Bronchial epithelial cell (primary cell): ENCODE measurements at regions not wholly inside any gene's neighbourhood (a gene's known extent, or its start where the extent isn't known, plus 50 kb on each side); places are given as distances from the start of the nearest gene placed in this dataset.
A peak's percentile ranks its signal among the peaks of the same experiment; 100 is the strongest.

ENCODE experiments used
- DNase-seq: peaks from one replicate; pipeline ENCODE4 v3.0.0-alpha.2; 2010; ENCODE audit warnings: low read depth
- FAIRE-seq: peaks from 2 replicates; lab custom pipeline; 2011; peaks lifted over from hg19 to GRCh38; lab: Jason Lieb, UNC
- H3K27me3 ChIP-seq: 2 replicates; pipeline ENCODE4 v1.5.1; 2011; ENCODE audit warnings: low read length; ENCODE audit not compliant: control insufficient read depth, insufficient read depth
- H3K36me3 ChIP-seq: 2 replicates; pipeline ENCODE4 v1.5.1; 2011; ENCODE audit warnings: low read length; ENCODE audit not compliant: control insufficient read depth, insufficient read depth
- H3K4me3 ChIP-seq: 2 replicates; pipeline ENCODE4 v1.5.1; 2011; ENCODE audit warnings: mild to moderate bottlenecking, low read depth, low read length, control low read depth
- TF ChIP-seq, protein P1 (sequence below): IDR thresholded peaks from 2 replicates; pipeline ENCODE4 v1.5.1; 2011; ENCODE audit warnings: mild to moderate bottlenecking, moderate library complexity, low read length, control low read depth, inconsistent platforms; ENCODE audit not compliant: insufficient read depth, severe bottlenecking

DNA sequence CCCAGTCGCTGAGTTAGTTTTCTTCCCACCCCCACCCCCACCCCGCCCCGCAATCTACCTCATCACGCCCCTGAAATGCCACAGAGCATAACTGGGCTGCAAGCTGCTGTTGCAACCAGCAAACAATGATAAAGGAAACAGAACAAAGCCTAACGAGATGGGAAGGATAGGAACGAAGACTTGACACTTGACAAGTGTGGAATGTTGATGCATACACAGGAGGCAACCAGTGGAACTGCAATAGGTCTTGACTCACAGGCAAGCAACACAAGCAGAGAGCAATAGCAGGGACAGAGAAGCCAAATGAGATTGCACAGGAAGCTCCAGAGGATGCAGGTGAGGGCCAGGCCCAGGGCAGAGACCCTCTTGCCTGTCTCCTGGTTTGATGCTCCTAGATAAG is 225.9 kb downstream of the IGSF11 start:
- no peaks in the 10 kb centered on the region for H3K36me3 ChIP-seq
- no peak overlapping the region for H3K4me3 ChIP-seq
- TF ChIP-seq, protein P1, sequence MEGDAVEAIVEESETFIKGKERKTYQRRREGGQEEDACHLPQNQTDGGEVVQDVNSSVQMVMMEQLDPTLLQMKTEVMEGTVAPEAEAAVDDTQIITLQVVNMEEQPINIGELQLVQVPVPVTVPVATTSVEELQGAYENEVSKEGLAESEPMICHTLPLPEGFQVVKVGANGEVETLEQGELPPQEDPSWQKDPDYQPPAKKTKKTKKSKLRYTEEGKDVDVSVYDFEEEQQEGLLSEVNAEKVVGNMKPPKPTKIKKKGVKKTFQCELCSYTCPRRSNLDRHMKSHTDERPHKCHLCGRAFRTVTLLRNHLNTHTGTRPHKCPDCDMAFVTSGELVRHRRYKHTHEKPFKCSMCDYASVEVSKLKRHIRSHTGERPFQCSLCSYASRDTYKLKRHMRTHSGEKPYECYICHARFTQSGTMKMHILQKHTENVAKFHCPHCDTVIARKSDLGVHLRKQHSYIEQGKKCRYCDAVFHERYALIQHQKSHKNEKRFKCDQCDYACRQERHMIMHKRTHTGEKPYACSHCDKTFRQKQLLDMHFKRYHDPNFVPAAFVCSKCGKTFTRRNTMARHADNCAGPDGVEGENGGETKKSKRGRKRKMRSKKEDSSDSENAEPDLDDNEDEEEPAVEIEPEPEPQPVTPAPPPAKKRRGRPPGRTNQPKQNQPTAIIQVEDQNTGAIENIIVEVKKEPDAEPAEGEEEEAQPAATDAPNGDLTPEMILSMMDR = no peak
- H3K27me3 ChIP-seq = no peaks in the 10 kb centered on the region
- FAIRE-seq (peak; percentile 72), DNase-seq (no peak)

DNA sequence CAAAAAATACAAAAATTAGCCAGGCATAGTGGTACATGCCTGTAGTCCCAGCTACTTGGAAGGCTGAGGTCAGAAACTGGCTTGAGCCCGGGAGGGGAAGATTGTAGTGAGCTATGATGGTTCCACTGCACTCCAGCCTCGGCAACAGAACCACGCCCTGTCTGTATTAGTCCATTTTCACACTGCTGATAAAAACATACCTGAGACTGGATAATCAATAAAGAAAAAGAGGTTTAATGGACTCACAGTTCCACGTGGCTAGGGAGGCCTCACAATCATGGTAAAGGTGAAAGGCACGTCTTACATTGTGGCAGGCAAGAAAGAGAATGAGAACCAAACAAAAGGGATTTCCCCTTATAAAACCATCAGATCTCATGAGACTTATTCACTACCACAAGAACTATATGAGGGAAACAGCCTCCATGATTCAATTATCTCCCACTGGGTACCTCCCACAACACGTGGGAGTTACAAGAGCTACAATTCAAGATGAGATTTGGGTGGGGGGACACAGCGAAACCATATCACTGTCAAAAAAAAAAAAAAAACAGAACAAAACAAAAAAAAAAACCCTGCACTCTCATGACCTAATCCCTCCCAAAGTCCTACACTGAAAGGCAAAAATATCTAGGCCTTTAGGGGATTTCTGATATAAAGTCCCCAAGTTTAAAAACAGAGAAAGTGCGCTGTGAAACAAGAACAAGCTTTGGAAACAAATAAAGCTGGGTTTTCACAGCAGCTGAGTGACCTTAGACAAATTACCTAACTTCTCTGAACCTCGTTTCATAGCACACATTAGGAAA is 224.7 kb downstream of the IGSF11 start:
- TF ChIP-seq, protein P1 = no peak
- DNase-seq (no peak), FAIRE-seq (no peak)
- H3K27me3 ChIP-seq = no peaks in the 10 kb centered on the region
- no peaks in the 10 kb centered on the region for H3K36me3 ChIP-seq
- H3K4me3 ChIP-seq = no peak overlapping the region

DNA sequence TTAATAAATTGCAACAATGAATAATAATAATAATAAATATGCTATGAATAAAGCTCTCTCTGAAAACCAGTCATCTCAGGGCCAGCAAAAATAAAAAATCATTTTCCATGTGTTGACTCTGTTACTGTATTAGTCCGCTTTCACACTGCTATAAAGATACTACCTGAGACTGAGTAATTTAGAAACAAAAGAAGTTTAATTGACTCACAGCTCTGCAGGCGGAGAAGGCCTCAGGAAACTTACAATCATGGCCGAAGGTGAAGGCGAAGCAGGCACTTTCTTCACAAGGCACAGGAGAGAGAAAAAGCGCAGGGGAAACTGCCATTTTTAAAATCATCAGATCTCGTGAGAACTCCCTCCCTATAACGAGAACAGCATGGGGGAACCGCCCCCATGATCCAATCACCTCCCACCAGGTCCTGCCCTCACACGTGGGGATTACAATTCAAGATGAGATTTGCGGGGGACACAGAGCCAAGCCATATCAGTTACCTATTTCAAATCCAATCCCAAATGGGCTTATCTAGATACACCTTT is 224.1 kb downstream of the IGSF11 start:
- no peak for DNase-seq
- TF ChIP-seq, protein P1 = no peak
- no peak for FAIRE-seq
- Histone ChIP-seq H3K36me3 (no peaks in the 10 kb centered on the region), H3K4me3 (no peak overlapping the region), H3K27me3 (no peaks in the 10 kb centered on the region)

DNA sequence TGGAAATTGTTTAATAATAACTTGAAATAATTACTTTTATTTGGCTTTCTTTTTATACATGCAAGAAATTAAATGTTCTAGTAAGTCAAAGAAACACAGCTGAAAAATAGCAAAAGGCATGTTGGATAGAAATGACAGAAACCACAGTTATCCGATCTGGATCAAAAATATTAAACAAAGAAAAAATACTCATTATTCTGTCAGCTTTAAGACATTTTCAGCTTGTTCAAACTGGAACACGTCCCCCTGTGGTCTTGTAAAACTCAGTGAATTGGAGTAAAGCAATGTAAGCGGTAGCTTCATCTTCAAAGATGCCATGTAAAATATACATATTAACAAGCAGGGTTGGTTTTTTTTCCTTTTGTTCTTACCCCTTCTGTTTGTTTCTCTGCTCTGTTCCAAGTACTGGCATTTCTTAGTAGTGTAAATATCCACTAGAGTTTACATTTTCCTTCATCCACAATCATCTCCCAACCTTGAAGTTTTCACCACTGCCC is 223.4 kb downstream of the IGSF11 start:
- TF ChIP-seq, protein P1 = no peak

DNA sequence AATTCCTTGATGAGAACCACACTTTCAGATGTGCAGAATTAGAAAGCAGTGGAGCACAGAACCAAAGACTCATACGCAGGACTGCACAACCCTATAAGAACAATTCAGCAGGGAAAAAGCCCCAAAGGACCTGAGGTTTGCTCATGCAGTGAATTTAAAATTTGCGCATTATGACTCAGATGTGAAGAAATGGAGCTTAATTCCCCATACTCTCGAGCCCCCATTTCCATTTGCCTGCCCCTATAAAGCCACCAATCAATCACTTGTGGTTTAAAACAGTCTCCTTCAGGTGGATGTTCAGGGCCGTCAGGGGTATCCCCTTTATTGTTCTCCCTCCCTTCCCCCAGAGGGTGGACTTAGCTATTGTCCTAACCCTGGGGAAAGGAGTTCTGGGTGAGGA is 221.2 kb downstream of the IGSF11 start:
- H3K4me3 ChIP-seq = no peak overlapping the region
- H3K36me3 ChIP-seq = no peaks in the 10 kb centered on the region
- H3K27me3 ChIP-seq = no peaks in the 10 kb centered on the region
- no peak for DNase-seq
- TF ChIP-seq, protein P1 = no peak
- no peak for FAIRE-seq

More for the DNA sequence above, 223.4 kb downstream of the IGSF11 start:
- H3K27me3 ChIP-seq = no peaks in the 10 kb centered on the region
- no peak overlapping the region for H3K4me3 ChIP-seq
- FAIRE-seq (no peak), DNase-seq (no peak)
- no peaks in the 10 kb centered on the region for H3K36me3 ChIP-seq

DNA sequence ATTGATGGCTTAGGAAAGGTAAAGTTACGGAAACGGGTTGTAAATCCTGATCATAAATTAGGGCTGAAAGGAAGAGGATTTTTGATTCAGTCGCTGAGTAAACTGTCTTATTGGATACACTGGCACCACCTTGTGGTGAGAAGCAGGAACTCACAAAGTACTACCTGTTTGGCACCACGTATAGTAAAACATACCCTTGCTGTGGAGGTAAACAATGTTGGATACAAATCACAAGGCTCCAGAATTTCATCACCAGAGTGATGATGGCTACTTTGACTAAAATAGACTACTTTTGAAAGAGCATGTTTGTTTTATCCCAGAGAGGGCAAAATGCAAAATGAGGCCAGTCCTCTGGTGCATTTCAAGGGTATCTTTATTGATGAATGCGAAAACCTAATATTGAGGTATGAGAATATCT is 216.9 kb downstream of the IGSF11 start:
- no peak for FAIRE-seq
- H3K36me3 ChIP-seq = no peaks in the 10 kb centered on the region
- TF ChIP-seq, protein P1 = peak; percentile 81
- no peak overlapping the region for H3K4me3 ChIP-seq
- no peaks in the 10 kb centered on the region for H3K27me3 ChIP-seq
- peak; percentile 65 for DNase-seq
